AG20443 (cell line): ENCODE measurements at regions not wholly inside any gene's neighbourhood (a gene's known extent, or its start where the extent isn't known, plus 50 kb on each side); places are given as distances from the start of the nearest gene placed in this dataset.
A peak's percentile ranks its signal among the peaks of the same experiment; 100 is the strongest.
"Not testable (repeated sequence)": the region's sequence is repeated elsewhere in the genome, so short reads cannot be mapped to it uniquely, and the experiment has no call there.

Experiments
- DNase-seq: peaks from one replicate; pipeline ENCODE4 v3.0.0; 2012; ENCODE audit warnings: low spot score, mixed read lengths

DNA sequence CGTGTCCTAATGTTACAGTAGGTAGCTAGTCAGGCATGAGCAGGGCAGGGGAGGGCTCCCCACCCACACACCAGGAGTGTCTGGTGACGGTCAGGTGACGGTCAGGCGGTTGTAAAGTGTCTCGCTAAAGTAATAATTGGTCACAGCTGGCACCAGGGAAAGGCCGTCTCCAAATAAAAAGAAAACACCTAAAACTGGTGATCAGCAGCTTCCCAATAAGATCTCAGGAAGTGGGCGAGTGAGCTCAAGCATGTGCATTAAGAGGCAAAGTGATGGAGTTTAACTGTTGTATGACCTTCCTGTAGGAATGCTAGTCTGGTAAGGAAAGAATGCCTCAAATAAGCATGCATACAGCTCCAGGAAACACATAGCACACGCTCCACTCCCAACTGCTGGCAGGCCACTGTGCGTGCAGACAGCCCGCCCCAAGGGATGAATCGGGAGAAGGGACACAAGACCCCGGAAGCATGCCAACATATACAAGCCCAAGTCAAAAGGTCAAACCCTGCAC is 177.1 kb downstream of the RNF144A start:
- DNase-seq: no peak

DNA sequence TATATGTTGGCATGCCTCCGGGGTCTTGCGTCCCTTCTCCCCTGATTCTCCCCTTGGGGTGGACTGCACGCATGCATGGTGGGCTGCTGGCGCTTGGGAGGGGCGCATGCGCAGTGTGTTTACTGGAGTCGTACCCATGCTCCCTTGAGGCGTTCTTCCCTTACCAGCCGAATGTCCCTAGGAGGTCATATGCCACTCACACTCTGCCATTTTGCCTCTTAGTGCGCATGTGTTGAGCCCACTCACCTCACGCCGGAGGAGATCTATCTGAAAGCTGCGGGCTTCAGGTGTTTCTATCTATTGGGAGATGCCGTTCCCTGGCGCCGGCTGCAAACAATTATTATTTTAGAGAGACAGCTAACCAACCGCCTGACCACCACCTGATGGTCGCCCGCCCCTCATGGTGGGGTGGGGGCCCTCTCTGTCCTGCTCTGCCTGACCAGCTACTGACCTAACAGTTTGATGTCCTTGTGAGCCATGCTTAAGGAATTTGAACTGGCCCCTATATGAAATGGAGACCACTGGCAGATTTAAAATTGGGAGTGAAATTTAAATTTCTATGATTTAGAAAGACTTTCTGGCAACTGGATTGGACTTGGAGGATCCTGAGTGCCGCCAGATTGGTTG is 179.6 kb downstream of the RNF144A start:
- no peak for DNase-seq

DNA sequence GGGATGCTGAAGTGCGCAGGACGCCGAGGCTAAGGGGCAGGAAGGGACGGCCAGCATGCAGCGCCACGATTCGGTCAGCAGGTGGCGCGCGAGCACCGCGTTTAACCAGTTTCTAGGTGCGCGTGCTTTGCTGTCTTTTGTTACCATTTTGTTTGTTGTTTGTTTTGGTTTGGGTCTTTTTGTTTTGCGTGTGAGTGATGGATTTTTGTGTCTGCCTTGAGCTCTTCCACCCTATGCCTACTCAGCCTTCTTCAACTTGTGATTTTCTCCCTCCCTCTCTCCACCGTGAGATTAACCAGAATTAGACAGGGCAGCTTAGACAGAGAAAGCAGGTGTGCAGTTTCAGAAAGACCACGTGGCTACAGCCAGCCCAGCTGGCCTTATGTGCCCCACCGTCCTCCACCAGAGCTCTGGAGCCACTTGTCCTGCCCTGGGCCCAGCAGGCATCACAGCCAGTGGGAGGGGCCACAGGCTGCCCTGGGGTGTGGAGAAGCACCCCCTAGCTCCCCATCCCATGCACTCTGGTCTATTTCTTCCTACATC is 180.2 kb downstream of the RNF144A start:
- DNase-seq: peak; percentile 89

DNA sequence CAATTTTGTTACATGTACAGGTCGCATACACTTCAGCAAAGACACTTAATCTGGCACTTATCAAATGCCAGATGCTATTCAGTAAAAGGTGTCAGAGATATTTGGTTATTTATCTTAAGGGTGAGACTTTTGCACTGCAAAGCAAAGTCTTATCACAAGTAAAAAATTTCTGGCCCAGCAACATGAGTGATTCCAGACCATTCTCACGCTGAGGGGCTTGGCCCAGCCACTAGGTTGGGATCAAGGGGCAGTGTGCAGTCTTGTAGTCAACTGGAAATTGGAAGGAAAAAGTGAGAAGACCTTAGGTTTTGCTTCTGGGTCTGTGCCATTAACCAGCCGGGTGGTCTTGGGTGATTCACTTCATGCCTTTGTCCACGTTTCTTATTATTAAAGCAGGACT is 181.6 kb downstream of the RNF144A start:
- DNase-seq: no peak

DNA sequence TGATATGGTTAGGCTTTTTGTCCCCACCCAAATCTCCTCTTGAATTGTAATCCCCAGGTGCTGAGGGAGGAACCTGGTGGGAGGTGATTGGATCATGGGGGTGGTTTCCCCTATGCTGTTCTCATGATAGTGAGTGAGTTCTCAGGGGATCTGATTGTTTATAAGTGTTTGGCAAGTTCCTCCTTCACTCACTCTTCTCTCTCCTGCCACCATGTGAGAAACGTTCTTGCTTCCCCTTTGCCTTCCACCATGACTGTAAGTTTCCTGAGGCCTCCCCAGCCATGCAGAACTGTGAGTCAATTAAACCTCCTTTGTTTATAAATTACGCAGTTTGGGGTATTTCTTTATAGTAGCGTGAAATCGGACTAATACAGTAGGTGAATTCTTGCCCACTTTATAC is 182.5 kb downstream of the RNF144A start:
- DNase-seq: not testable (repeated sequence)

DNA sequence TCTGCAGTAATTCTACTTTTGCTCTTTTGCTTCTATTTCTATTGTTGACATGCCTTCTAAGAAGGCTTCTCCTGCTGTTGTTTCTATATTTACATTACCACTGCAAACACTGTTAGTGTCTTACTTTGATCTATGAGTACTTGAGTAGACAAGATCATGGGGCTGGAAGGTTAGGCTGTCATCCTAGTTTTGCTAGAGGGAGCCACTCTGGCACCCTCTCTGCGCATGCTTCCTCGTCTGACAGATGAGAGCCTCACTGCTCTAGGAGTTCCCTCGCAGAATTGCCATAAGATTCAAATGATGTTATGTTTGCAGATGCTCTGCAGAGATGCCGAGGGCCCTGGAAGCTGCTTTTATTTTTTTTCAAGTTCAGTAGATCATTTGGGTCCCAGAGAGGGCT is 185.6 kb downstream of the RNF144A start:
- no peak for DNase-seq

DNA sequence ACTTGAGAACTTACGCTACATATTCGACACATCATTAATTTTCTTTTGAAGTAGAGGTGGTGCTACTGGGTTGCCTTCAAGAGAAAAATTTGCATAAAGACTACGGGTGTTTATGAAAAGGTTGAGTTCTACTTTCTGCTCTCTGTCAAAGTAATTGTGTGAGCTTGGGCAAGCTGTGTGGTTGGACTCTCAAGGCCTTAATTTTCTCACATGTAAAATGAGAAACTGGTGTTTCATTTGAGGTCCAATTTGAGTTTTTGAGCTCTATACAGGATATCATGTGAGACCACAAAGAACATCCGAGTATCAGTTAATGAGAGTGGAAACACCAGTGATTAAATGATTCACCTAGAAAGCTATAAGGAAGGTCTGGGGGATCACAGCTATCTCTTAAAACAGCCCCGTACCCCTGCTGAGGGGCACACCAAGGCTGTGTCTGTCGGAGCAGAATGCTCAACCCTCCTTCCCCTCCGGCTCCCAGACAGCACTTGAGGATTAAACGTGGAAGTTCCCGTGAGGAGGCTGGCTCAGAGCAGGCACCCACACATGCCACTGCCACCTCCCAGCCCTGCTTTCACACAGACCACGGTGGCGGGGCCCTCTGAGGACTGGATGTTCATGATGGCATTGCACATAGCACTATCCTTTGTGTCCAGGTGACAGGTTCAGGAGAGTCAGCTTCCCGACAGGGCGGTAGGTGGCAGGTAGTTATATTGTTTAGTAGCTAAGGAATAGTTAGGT is 191.8 kb downstream of the RNF144A start:
- DNase-seq: no peak

DNA sequence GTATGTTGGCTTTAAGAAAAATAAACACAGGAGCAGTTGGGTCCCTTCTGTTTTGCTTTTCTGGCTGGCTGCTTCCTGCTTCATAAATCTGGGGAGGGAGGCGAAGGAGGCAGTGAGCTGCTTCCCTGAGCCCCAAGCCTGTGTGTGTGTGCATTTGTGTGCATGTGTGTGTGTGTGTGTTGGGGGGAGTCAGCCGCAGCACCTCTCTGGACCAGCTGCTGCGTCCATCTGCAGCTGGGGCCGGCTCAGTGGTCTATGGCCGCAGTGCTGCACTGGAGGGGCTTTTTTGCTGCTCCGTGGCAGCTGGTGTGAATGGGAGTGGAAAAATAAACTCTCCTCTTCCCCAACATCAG is 192.3 kb downstream of the RNF144A start:
- DNase-seq: no peak

DNA sequence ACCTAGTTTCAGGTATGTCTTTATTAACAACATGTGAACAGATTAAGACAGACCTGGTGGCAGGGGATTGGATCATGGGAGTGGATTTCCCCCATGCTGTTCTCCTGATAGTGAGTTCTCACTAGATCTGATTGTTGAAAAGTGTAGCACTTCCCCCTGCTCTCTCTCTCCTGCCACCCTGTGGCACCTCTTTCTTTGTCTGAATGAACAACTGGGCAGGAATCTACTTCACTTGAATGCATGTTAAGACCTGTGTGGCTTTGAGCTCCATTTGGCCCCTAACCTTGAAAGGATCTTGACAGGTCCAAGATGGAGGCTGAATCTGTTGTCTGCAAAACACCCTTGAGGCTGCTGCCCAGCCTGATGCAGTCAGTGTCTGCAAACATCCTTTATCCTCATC is 194.4 kb downstream of the RNF144A start:
- DNase-seq: no peak

DNA sequence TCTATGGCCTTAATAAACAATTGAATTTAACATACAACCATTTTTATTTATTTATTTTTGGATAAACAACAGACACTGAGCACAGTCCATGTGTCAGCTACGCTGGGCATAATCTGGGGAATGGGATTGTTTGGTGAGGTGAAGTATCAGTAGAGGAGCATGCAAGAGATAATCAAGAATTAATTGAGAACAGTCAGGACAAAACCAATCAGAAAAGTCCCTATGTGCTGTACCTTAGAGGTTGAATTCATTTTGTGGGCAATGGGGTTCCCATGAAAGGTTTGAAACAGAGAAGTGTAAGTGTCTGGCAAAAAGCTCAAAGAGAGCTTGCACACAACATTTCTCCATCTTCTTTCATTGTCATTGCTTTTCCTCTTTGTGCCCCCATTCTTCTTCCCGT is 198.2 kb downstream of the RNF144A start:
- DNase-seq: no peak

DNA sequence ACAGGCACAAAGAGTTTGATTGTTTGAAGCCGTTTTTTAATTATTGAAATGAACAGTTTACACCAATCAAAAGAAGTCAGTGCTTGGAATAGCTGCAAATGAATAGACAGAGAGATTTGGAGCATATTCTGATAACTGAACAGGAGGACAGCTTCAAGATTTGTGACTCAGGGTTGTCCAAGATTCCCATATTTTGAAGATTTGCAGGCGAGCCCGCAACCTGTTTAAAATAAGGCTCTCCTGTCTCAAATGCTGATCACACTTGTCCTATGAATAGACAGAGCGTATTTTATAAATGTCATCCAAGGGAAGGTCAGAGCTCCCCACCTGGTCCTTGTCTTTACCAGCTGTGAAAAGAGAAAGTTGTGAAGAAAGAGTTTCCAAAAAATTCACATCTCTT is 198.7 kb downstream of the RNF144A start:
- DNase-seq: no peak

DNA sequence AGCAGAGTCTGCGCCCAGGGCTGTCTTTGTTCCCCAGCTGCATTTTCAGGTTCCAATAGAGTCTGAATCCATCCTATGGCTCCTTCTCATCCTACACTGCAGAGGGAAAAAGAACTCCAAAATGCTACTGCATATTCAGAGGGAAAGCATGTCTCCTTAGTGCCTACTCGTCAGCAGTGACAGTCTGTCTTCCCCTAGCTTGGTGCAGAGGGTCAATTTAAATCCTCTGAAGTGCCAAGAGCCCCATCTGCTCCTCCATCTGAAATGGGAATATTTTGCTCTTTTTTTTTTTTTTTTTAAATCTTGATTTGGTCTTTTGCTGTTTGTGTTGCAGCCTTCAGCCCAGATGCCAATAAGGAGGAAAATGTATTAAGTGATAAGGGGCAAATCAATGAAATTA is 199.3 kb downstream of the RNF144A start:
- DNase-seq: no peak

DNA sequence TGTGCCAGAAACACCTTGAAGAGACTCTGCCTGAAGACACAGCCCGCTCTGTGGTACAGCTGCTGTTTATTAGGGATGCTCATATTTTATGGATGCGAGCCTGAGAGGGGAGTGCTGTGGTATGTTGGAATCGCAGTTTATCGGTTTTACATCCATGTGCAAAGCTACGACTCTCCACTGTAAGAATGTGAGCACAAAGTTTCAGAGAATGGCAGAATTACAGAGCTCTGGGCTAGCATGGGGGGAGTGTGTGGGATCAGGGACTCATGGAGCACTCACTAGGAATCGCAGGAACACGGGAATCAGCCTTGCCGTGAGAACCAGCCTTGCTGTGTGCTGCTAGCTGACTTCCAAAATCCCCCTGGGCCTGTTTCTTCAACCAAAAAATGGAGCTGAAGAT is 199.9 kb downstream of the RNF144A start:
- no peak for DNase-seq

DNA sequence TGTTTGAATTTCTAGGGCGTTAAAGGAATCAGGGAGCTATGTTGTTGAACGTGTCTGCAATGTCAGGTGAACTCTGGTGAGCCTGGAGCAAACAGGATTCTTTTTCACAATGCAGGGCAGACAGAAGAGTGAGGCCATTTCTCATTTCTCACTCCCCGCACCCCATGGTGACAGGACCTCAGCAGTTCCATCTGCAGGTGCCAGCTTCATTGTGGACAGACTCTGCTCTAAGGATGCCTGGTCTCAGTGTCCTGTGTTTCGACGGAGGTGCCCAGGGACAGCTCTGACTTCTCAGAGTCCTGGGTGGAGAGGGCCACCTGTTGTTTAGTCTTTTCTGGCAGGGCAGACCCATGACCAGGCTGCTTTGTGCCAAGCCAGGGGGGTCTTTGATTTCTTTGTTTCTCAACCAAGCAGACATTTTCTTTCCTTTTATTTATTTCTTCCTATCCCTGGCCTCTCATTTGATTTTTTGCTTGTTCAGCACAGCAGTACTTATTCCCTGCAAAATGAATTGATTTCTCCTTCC is 201.5 kb downstream of the RNF144A start:
- no peak for DNase-seq

DNA sequence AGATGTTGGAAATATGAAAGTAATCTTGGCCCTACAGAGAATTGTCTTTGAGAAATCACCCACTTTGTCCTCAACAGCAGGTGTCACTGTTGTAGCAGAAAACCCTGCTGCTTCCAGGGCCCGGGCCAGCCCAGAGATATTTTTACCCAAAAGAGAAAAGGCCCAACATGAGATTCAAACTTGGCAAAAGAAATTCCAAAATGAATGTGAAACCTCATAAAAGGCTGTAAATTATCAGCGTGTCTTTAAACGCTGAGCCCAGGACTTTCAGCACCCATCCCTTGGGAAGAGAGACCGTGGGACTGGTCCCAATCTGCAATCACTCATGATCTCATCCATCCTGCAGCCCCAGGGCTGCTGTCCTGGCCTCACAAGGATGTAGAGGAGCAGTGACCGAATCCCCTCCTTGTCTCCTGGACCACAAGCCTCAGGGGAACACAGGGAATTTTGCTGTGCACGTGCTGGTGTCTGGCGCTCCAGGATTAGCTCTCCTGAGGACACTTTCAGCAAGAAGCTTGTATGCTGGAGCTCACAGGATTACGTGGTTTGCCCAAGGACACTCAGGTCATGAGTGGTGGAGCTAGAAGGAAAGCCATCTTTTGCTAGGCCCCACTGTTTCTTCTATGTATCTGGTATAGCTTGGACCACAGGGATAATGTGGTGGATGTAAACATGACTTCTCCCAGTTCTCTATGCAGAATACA is 202.1 kb downstream of the RNF144A start:
- DNase-seq: peak; percentile 79

DNA sequence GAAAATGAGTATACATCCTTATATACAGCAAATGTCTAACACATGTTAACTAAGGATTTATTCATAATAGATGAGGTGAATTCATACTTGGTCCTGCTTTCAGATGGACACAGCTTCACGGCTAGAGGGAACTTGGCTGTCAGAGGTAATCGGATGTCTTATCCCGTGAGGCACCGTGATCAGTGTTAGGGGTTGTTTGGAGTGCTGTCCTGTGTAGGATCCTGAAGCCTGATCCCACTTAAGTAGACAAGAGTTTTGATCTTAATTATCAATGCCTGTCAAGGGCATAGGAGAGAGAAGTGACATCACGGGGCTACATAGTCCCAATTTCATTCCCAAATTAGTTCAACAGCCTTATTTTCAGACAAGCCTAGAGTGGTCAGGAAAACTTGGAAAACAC is 204.6 kb downstream of the RNF144A start:
- DNase-seq: no peak

DNA sequence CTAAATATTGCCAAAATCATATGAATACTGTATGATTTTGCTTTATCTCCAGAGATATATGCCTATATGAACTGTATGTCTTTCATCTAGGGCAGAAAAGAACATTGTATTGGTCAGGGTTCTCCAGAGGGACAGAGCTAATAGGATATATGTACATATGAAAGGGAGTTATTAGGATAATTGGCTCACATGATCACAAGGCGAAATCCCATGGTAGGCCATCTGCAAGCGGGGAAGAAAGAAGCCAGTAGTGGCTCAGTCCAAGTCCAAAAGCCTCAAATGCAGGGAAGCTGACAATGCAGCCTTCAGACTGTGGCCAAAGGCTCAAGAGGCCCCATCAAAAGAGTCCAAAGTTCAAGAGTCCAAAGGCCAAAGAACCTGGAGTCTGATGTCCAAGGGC is 209.9 kb downstream of the RNF144A start:
- DNase-seq: no peak

DNA sequence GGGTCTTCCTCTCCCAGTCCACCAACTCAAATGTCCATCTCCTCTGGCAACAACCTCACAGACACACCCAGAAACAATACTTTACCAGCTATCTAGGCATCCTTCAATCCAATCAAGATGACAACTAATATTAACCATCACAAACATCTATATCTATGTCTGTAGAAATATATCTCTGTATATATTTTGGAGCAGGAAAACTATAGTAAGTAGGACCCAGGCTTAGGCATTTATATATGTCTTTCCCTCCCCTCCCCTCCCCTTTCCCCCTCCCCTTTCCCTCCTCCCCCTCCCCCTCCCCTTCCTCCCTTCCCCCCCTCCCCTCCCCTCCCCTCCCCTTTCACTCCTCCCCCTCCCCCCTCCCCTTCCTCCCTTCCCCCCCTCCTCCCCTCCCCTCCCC is 210.5 kb downstream of the RNF144A start:
- DNase-seq: no peak

DNA sequence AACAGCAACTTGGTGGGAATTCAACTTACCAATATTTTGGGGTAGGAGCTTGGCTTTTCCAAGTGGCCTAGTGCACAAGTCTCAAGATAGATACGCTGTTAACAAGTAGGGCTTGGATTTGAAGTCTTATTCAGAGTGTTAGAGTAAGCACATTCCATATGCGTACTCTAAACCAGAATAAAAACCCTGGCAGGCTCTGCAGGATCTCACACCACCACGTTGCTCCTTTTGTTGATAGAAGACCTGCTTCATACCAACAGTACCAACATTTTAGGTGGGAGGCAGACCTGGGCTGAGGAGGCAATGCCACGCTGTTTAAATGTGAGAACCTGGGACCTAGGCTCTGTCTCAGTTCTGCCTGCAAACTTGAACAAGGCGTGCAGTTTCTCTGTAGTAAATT is 214.0 kb downstream of the RNF144A start:
- DNase-seq: no peak

DNA sequence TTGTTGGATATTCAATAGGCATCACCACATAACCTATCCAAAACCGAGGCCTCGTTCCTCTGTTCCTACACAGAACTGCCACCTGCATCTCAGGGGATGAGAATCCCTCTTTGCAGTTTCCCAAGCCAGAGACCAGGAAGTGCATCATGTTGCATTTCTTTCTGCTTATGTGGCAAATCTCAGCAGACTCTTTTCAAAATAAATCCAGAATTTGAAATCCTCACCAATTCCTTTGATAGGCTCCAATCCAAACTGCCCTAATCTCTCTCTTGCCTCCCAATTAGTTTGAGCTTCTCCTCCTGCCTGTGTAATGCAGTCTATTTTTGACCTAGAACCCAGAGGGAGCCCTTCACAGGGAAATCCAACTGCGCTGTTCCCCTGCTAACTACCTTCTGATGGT is 215.5 kb downstream of the RNF144A start:
- no peak for DNase-seq

DNA sequence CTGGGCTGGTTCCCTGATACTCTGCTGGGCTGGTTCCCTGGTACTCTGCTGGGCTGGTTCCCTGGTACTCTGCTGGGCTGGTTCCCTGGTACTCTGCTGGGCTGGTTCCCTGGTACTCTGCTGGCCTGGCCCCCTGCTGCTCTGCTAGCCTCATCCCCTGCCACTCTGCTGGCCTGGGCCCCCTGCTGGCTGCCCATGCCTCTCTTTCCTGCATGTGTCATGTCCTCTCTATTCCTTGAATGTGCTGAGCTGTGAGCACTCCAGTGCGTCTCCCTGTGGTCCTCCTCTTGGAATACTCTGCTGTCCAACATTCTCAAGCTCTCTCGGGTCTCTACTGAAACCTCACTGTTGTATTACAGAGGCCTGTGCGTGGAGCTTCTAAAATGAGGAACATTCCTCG is 216.3 kb downstream of the RNF144A start:
- DNase-seq: no peak

DNA sequence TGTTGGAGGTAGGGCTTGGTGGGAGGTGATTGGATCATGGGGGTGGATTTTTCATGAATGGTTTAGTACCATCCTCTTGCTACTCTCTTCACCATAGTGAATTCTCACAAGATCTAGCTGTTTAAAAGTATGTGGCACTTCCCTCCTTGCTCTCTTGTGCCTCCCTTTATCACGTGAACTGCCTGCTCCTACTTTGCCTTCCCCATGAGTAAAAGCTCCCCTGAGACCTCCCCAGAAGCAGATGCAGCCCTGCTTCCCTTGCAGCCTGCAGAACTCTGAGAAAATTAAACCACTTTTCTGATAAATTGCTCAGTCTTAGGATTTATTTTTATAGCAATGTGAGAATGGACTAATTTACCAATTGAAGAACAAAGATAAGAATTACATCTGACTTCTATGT is 223.1 kb downstream of the RNF144A start:
- no peak for DNase-seq

DNA sequence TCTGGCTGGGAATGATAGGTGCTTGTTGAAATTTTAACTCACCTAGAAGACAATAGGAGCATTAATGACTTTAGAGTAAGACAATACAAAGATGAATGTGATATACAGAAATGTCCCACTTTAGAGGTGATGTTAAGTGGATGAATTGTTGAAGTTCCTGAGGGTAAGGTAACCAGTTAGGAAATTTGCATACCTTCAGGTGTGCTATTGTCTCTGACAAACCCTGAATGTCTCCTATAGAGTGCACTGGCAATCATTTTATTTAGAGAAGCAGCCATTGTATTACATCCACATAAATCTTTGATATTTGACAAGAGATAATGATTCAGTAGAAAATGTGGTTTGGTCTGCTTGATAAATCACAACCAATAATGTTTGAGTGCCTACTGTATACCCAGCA is 228.5 kb downstream of the RNF144A start:
- DNase-seq: no peak
